Fibroblast of skin of back (primary cell): ENCODE measurements at regions not wholly inside any gene's neighbourhood (a gene's known extent, or its start where the extent isn't known, plus 50 kb on each side); places are given as distances from the start of the nearest gene placed in this dataset.

Source experiments
- DNase-seq: peaks from one replicate; pipeline ENCODE4 v3.0.0-alpha.2; 2013

- no peak for DNase-seq
Measured at GRCh38 chr15:97653896-97654295, 306.6 kb upstream of the ARRDC4 start.

- no peak for DNase-seq
Measured at GRCh38 chr15:97654481-97655076, 305.9 kb upstream of the ARRDC4 start.

- no peak for DNase-seq
Measured at GRCh38 chr15:97661796-97662195, 298.7 kb upstream of the ARRDC4 start.

- DNase-seq: no peak
Measured at GRCh38 chr15:97672586-97672985, 287.9 kb upstream of the ARRDC4 start.

GRCh38 chr15:97678656-97679055 is 281.8 kb upstream of the ARRDC4 start:
- DNase-seq: no peak

- no peak for DNase-seq
Measured at GRCh38 chr15:97679106-97679688, 281.3 kb upstream of the ARRDC4 start.

GRCh38 chr15:97680606-97681220 is 279.8 kb upstream of the ARRDC4 start:
- DNase-seq: no peak

- DNase-seq: no peak
Measured at GRCh38 chr15:97683831-97684230, 276.7 kb upstream of the ARRDC4 start.

- no peak for DNase-seq
Measured at GRCh38 chr15:97684249-97684648, 276.3 kb upstream of the ARRDC4 start.

GRCh38 chr15:97686324-97686723 is 274.2 kb upstream of the ARRDC4 start:
- DNase-seq: no peak

GRCh38 chr15:97687654-97688053 is 272.8 kb upstream of the ARRDC4 start:
- no peak for DNase-seq

- DNase-seq: no peak
Measured at GRCh38 chr15:97688177-97688576, 272.3 kb upstream of the ARRDC4 start.

GRCh38 chr15:97688886-97689285 is 271.6 kb upstream of the ARRDC4 start:
- DNase-seq: no peak

- DNase-seq: no peak
Measured at GRCh38 chr15:97691078-97691477, 269.4 kb upstream of the ARRDC4 start.

GRCh38 chr15:97691799-97692198 is 268.7 kb upstream of the ARRDC4 start:
- no peak for DNase-seq

GRCh38 chr15:97692301-97693015 is 268.0 kb upstream of the ARRDC4 start:
- no peak for DNase-seq

- DNase-seq: no peak
Measured at GRCh38 chr15:97694456-97694855, 266.0 kb upstream of the ARRDC4 start.

- no peak for DNase-seq
Measured at GRCh38 chr15:97703400-97703799, 257.1 kb upstream of the ARRDC4 start.

- DNase-seq: no peak
Measured at GRCh38 chr15:97706059-97706458, 254.4 kb upstream of the ARRDC4 start.

- DNase-seq: no peak
Measured at GRCh38 chr15:97708252-97708651, 252.3 kb upstream of the ARRDC4 start.

- no peak for DNase-seq
Measured at GRCh38 chr15:97712530-97712929, 248.0 kb upstream of the ARRDC4 start.

GRCh38 chr15:97717806-97718205 is 242.7 kb upstream of the ARRDC4 start:
- DNase-seq: no peak

- no peak for DNase-seq
Measured at GRCh38 chr15:97718509-97718908, 242.0 kb upstream of the ARRDC4 start.

GRCh38 chr15:97728791-97729190 is 231.7 kb upstream of the ARRDC4 start:
- DNase-seq: no peak
